HCT116 (cell line): ENCODE measurements at regions not wholly inside any gene's neighbourhood (a gene's known extent, or its start where the extent isn't known, plus 50 kb on each side); places are given as distances from the start of the nearest gene placed in this dataset.

Source experiments
- ATAC-seq: fragments of 200-7000 bp; cut with Tn5 transposase; 2 replicates; pipeline ENCODE4 v1.9.1; 2020; ENCODE audit warnings: mild to moderate bottlenecking, moderate library complexity
- BruUV-seq: library from RNA; stranded (reverse); fragments of 400-500 nt; replicated peaks from 2 replicates; lab custom pipeline; 2021; lab: Mats Ljungman, UMichigan
- CTCF ChIA-PET: fragments of 300-600 bp; sonication (Branson Sonifier 250); formaldehyde crosslinking; loops from one replicate; lab custom pipeline; 2021; ENCODE audit warnings: antibody characterized with exemption; lab: Charles Lee
- POLR2A ChIA-PET: fragments of 300-600, 350-600 bp; sonication (Branson Sonifier 250); formaldehyde crosslinking; loops from one replicate; lab custom pipeline; 2021; ENCODE audit warnings: antibody characterized with exemption; lab: Charles Lee
- RAD21 ChIA-PET, 2 experiments: fragments of 300-600 bp; sonication (Branson Sonifier 250); formaldehyde crosslinking; loops; one replicate each; lab custom pipeline; 2023; ENCODE audit warnings: low total read pairs in 2 of 2; ENCODE audit not compliant: uncharacterized antibody in 2 of 2, unreplicated experiment in 2 of 2, low non-redundant PET in 1 of 2; lab: Charles Lee
- DNase-seq: peaks from one replicate; pipeline ENCODE4 v3.0.0-alpha.2; 2010; ENCODE audit warnings: low read depth, low spot score
- H2AFZ ChIP-seq: fragments of 200-600 bp; shearing (Covaris generic), sonication (generic); 2 replicates; pipeline ENCODE4 v1.6.1; 2017; ENCODE audit warnings: low read depth, mixed run types, mixed read lengths, antibody characterized with exemption, low read length; ENCODE audit not compliant: poor library complexity, severe bottlenecking
- H3K27ac ChIP-seq: 2 replicates; pipeline ENCODE4 v1.5.1; 2012; ENCODE audit warnings: low read depth, low read length
- H3K27me3 ChIP-seq: fragments of 200-600 bp; sonication (generic); 2 replicates; pipeline ENCODE4 v1.6.1; 2016; ENCODE audit warnings: mixed run types, low read length, mixed read lengths; ENCODE audit not compliant: insufficient read depth
- H3K36me3 ChIP-seq, 2 experiments: fragments of 200-500 bp in 1 of 2; fragments of 200-600 bp in 1 of 2; sonication (Bioruptor generic) in 1 of 2; sonication (generic) in 1 of 2; 2 replicates each; pipeline versions ENCODE4 v1.5.1 to v1.6.1; 2014 to 2016; ENCODE audit warnings: low read length in 2 of 2, inconsistent platforms in 1 of 2, mixed read lengths in 1 of 2, mixed run types in 1 of 2; ENCODE audit not compliant: insufficient read depth in 2 of 2, control insufficient read depth in 1 of 2
- H3K4me1 ChIP-seq, 2 experiments: fragments of 200-600 bp in 1 of 2; sonication (generic) in 1 of 2; 2 replicates each; pipeline versions ENCODE4 v1.5.1 to v1.6.1; 2012 to 2017; ENCODE audit warnings: low read length in 2 of 2, inconsistent platforms in 1 of 2, mild to moderate bottlenecking in 1 of 2, mixed read lengths in 1 of 2, mixed run types in 1 of 2, moderate library complexity in 1 of 2; ENCODE audit not compliant: insufficient read depth in 2 of 2, control insufficient read depth in 1 of 2
- H3K4me2 ChIP-seq: fragments of 200-600 bp; sonication (generic); 2 replicates; pipeline ENCODE4 v1.6.1; 2017; ENCODE audit warnings: mixed run types, low read length, mixed read lengths
- H3K4me3 ChIP-seq, 2 experiments: fragments of 200-600 bp in 1 of 2; sonication (generic) in 1 of 2; replicated peaks in 1 of 2; 2 replicates each; pipeline ENCODE4 v1.5.1; 2011 to 2016; ENCODE audit warnings: low read length in 2 of 2, control low read depth in 1 of 2, low read depth in 1 of 2, mild to moderate bottlenecking in 1 of 2, mixed read lengths in 1 of 2, mixed run types in 1 of 2
- H3K79me2 ChIP-seq: fragments of 200-600 bp; sonication (generic); 2 replicates; pipeline ENCODE4 v1.6.1; 2017; ENCODE audit warnings: mild to moderate bottlenecking, mixed run types, low read length, moderate library complexity, mixed read lengths; ENCODE audit not compliant: insufficient read depth
- H3K9ac ChIP-seq: fragments of 200-600 bp; sonication (generic); 2 replicates; pipeline ENCODE4 v1.6.1; 2016; ENCODE audit warnings: low read length, mixed read lengths
- H3K9me2 ChIP-seq: fragments of 200-600 bp; sonication (generic), shearing (Covaris generic); 2 replicates; pipeline ENCODE4 v1.6.1; 2017; ENCODE audit warnings: mixed run types, mild to moderate bottlenecking, moderate library complexity; ENCODE audit not compliant: insufficient read depth
- H3K9me3 ChIP-seq, 2 experiments: fragments of 200-500 bp in 1 of 2; fragments of 200-600 bp in 1 of 2; sonication (Bioruptor generic) in 1 of 2; sonication (generic) in 1 of 2; 2 replicates each; pipeline ENCODE4 v1.6.1; 2014 to 2017; ENCODE audit warnings: low read length in 2 of 2, mixed read lengths in 2 of 2, inconsistent platforms in 1 of 2, low read depth in 1 of 2, mild to moderate bottlenecking in 1 of 2, mixed run types in 1 of 2, moderate library complexity in 1 of 2; ENCODE audit not compliant: control insufficient read depth in 1 of 2, insufficient read depth in 1 of 2
- H4K20me1 ChIP-seq: fragments of 200-600 bp; sonication (generic), shearing (Covaris generic); 2 replicates; pipeline ENCODE4 v1.6.1; 2017; ENCODE audit warnings: mixed run types, mild to moderate bottlenecking, moderate library complexity; ENCODE audit not compliant: insufficient read depth
- ATF3 ChIP-seq: IDR thresholded peaks from 2 replicates; pipeline ENCODE4 v1.6.1; 2012
- CBX3 ChIP-seq: IDR thresholded peaks from 2 replicates; pipeline ENCODE4 v1.6.1; 2012; ENCODE audit warnings: low read depth
- CTCF ChIP-seq, 3 experiments: fragments of 200-600 bp in 1 of 3; sonication (generic) in 1 of 3; IDR thresholded peaks in 2 of 3; conservative IDR thresholded peaks in 1 of 3; 2 replicates each; pipeline ENCODE4 v1.5.1; 2012 to 2017; ENCODE audit warnings: low read depth in 2 of 3, low read length in 2 of 3, antibody characterized with exemption in 1 of 3, borderline replicate concordance in 1 of 3, control low read depth in 1 of 3, mild to moderate bottlenecking in 1 of 3, mixed read lengths in 1 of 3, mixed run types in 1 of 3, moderate library complexity in 1 of 3; ENCODE audit not compliant: insufficient read depth in 1 of 3
- EGR1 ChIP-seq: IDR thresholded peaks from 2 replicates; pipeline ENCODE4 v1.6.1; 2012; ENCODE audit warnings: low read depth
- EZH2 ChIP-seq: fragments of 200-600 bp; sonication (generic); IDR thresholded peaks from 2 replicates; pipeline ENCODE4 v1.6.1; 2017; ENCODE audit warnings: antibody characterized with exemption, mixed run types
- EZH2phosphoT487 ChIP-seq: fragments of 200-600 bp; IDR thresholded peaks from 2 replicates; pipeline ENCODE4 v1.6.1; 2018; ENCODE audit warnings: antibody characterized with exemption, borderline replicate concordance
- FOSL1 ChIP-seq: IDR thresholded peaks from 2 replicates; pipeline ENCODE4 v1.6.1; 2012; ENCODE audit warnings: low read depth
- JUND ChIP-seq: IDR thresholded peaks from 2 replicates; pipeline ENCODE4 v1.6.1; 2012
- POLR2A ChIP-seq: IDR thresholded peaks from 2 replicates; pipeline ENCODE4 v1.7.0; 2011; ENCODE audit warnings: borderline replicate concordance; ENCODE audit not compliant: insufficient read depth, insufficient read length; ENCODE audit errors: extremely low read depth
- POLR2AphosphoS5 ChIP-seq: IDR thresholded peaks from 2 replicates; pipeline ENCODE4 v1.6.1; 2011; ENCODE audit warnings: mild to moderate bottlenecking, low read depth, low read length, moderate library complexity
- RAD21 ChIP-seq: IDR thresholded peaks from 2 replicates; pipeline ENCODE4 v1.6.1; 2012; ENCODE audit warnings: low read depth, mild to moderate bottlenecking
- REST ChIP-seq: IDR thresholded peaks from 2 replicates; pipeline ENCODE4 v1.6.1; 2012; ENCODE audit warnings: low read depth
- SIN3A ChIP-seq: IDR thresholded peaks from 2 replicates; pipeline ENCODE4 v1.6.1; 2012; ENCODE audit warnings: low read depth
- SP1 ChIP-seq: IDR thresholded peaks from 2 replicates; pipeline ENCODE4 v1.6.1; 2012; ENCODE audit warnings: low read depth
- TCF7L2 ChIP-seq: IDR thresholded peaks from 2 replicates; pipeline ENCODE4 v1.7.0; 2011; ENCODE audit warnings: borderline replicate concordance, inconsistent platforms; ENCODE audit not compliant: insufficient read depth, insufficient read length; ENCODE audit errors: extremely low read depth
- YY1 ChIP-seq: IDR thresholded peaks from 2 replicates; pipeline ENCODE4 v1.6.1; 2011; ENCODE audit warnings: low read length, low read depth, moderate library complexity, mild to moderate bottlenecking; ENCODE audit not compliant: insufficient replicate concordance; ENCODE audit errors: extremely low read depth
- ZBTB33 ChIP-seq: IDR thresholded peaks from 2 replicates; pipeline ENCODE4 v1.6.1; 2011; ENCODE audit warnings: mild to moderate bottlenecking, low read length, moderate library complexity; ENCODE audit not compliant: insufficient replicate concordance; ENCODE audit errors: extremely low read depth
- ZFX ChIP-seq: fragments of 450-650 bp; IDR thresholded peaks from 2 replicates; pipeline ENCODE4 v1.6.1; 2017
- intact Hi-C: fragments of 100-400 bp; cut with micrococcal nuclease; formaldehyde crosslinking; loops from 2 replicates; pipeline ENCODE4 v1.10.0; 2022

- Histone ChIP-seq H3K27ac (no peak overlapping the region), H2AFZ (no peak overlapping the region), H3K36me3 (no peaks in the 10 kb centered on the region), H3K9ac (no peak overlapping the region)
- TF ChIP-seq EGR1: no peak
- no peak for TF ChIP-seq CBX3
- no peak for TF ChIP-seq CTCF (IDR thresholded peaks at IDR 0.05 in 2 of 3, conservative IDR thresholded peaks at IDR 0.05 in 1 of 3; ENCODE audit: borderline replicate concordance in 1 of 3, insufficient read depth in 1 of 3, low read depth in 2 of 3, low read length in 2 of 3)
- no peak for TF ChIP-seq FOSL1
- no peak for TF ChIP-seq RAD21
- no peak for TF ChIP-seq EZH2phosphoT487
- TF ChIP-seq JUND: no peak
- no peak for TF ChIP-seq ATF3
- TF ChIP-seq ZFX: no peak
- TF ChIP-seq YY1: no peak
- no peak for TF ChIP-seq REST
- TF ChIP-seq EZH2: no peak
- no peak for TF ChIP-seq ZBTB33
- no peak for TF ChIP-seq POLR2A
- TF ChIP-seq SIN3A: no peak
- TF ChIP-seq POLR2AphosphoS5: no peak
- no peak for TF ChIP-seq SP1
- TF ChIP-seq TCF7L2: no peak
- TF ChIP-seq, all 23 proteins: peak for 0
- intact Hi-C loops: no loop called here
- DNase-seq: no peak
- H4K20me1 ChIP-seq: no peaks in the 10 kb centered on the region
- ChIA-PET RAD21 (no interaction called here), POLR2A (no interaction called here), CTCF (no interaction called here)
- no TSS peak for BruUV-seq
- no peaks in the 10 kb centered on the region for H3K9me2 ChIP-seq
- no peak for ATAC-seq
- H3K9me3 ChIP-seq: no peaks in the 10 kb centered on the region
- H3K27me3 ChIP-seq: no peaks in the 10 kb centered on the region
- H3K4me2 ChIP-seq: no peak overlapping the region
- H3K79me2 ChIP-seq: no peaks in the 10 kb centered on the region
- no peaks in the 10 kb centered on the region for H3K4me1 ChIP-seq
- no peak overlapping the region for H3K4me3 ChIP-seq
Measured at GRCh38 chr5:44719856-44720255, 88.9 kb upstream of the MRPS30 start.
